ENCODE measurements at regions not wholly inside any gene's neighbourhood (a gene's known extent, or its start where the extent isn't known, plus 50 kb on each side); places are given as distances from the start of the nearest gene placed in this dataset.

DNA sequence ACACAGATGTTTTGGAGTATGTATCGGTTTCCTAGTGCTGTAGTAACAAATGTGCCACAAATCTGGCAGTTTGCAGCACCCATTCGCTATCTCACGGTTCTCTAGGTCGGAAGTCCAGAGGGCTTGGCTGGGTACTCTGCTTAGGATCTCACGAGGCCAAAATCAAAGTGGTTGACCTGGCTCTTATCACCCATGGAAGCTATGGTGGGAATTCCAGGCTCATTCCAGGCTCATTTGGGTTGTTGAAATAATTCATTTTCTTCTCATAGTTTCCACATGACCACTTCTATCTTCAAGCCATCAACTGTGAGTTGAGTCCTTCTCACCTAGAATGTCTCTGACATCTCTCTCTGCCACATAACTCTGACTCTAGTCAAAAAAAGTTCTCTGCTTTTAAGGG is 431.0 kb upstream of the TMPO start:
- Histone ChIP-seq H3K9me3 (replicated peaks; ENCODE audit: control insufficient read depth, insufficient read depth, low read length) (no peaks in the 10 kb centered on the region), H3K36me3 (ENCODE audit: control insufficient read depth in 2 of 2, insufficient read depth in 2 of 2, low read length in 1 of 2) (no peaks in the 10 kb centered on the region), H3K4me3 (no peak overlapping the region), H3K27ac (ENCODE audit: control insufficient read depth, insufficient read depth) (no peak overlapping the region), H4K20me1 (ENCODE audit: control insufficient read depth, insufficient read depth) (no peaks in the 10 kb centered on the region), H3K4me2 (ENCODE audit: control insufficient read depth, insufficient read depth) (no peak overlapping the region), H3K27me3 (replicated peaks in 1 of 2; ENCODE audit: control insufficient read depth in 2 of 2, insufficient read depth in 2 of 2, low read length in 1 of 2) (no peaks in the 10 kb centered on the region), H3K79me2 (ENCODE audit: control insufficient read depth, insufficient read depth, low read length) (no peaks in the 10 kb centered on the region), H2AFZ (ENCODE audit: control insufficient read depth, low read depth, low read length) (no peak overlapping the region), H3K4me1 (ENCODE audit: control insufficient read depth, insufficient read depth, low read length) (no peaks in the 10 kb centered on the region), H3K9ac (ENCODE audit: control insufficient read depth, insufficient read depth, low read length) (no peak overlapping the region)
- POLR2A ChIA-PET: no interaction called here
- SMC1A ChIA-PET (ENCODE audit: uncharacterized antibody, unreplicated experiment): interaction anchor here (1.5 kb wide), 1 partner anchor 11 kb away, joined by 3 read pairs; no protein-coding TSS in a partner anchor
- RAD21 ChIA-PET (ENCODE audit: unreplicated experiment): no interaction called here
- in situ Hi-C loops (cut with MboI): no loop called here
- FAIRE-seq: no peak
- ATAC-seq: no peak
- intact Hi-C loops (cut with micrococcal nuclease; ENCODE audit: unreplicated experiment): no loop called here
- BruUV-seq (replicated peaks): no TSS peak
- DNase-seq (ENCODE audit: low read depth, low spot score): no peak
- TF ChIP-seq TCF7 (IDR thresholded peaks at IDR 0.05; ENCODE audit: borderline replicate concordance): no peak
- no peak for TF ChIP-seq CHD2 (IDR thresholded peaks at IDR 0.05; ENCODE audit: borderline replicate concordance, low read depth, low read length)
- no peak for TF ChIP-seq SMC3 (IDR thresholded peaks at IDR 0.05; ENCODE audit: borderline replicate concordance, low read length)
- TF ChIP-seq PAX5 (IDR thresholded peaks at IDR 0.05; ENCODE audit: borderline replicate concordance, low read depth, low read length): no peak
- TF ChIP-seq YY1 (IDR thresholded peaks at IDR 0.05; ENCODE audit: low read depth, low read length): no peak
- no peak for TF ChIP-seq NFYA (IDR thresholded peaks at IDR 0.05; ENCODE audit: borderline replicate concordance, low read depth, low read length)
- TF ChIP-seq MEF2A (IDR thresholded peaks at IDR 0.05; ENCODE audit: insufficient read depth, low read depth, low read length): no peak
- TF ChIP-seq, protein P1, sequence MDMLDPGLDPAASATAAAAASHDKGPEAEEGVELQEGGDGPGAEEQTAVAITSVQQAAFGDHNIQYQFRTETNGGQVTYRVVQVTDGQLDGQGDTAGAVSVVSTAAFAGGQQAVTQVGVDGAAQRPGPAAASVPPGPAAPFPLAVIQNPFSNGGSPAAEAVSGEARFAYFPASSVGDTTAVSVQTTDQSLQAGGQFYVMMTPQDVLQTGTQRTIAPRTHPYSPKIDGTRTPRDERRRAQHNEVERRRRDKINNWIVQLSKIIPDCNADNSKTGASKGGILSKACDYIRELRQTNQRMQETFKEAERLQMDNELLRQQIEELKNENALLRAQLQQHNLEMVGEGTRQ (IDR thresholded peaks at IDR 0.05; ENCODE audit: borderline replicate concordance, low read depth, low read length): no peak
- WGBS (ENCODE audit: insufficient coverage, insufficient replicate concordance, low lambda C conversion rate, missing lambda C conversion rate): 31% methylated on average over 5 of the region's 5 CpGs
- CTCF ChIA-PET: no interaction called here
